Hepatocyte (in vitro differentiated cells): ENCODE measurements at regions not wholly inside any gene's neighbourhood (a gene's known extent, or its start where the extent isn't known, plus 50 kb on each side); places are given as distances from the start of the nearest gene placed in this dataset.
A peak's percentile ranks its signal among the peaks of the same experiment; 100 is the strongest.

Source experiments
- DNase-seq: peaks from one replicate; pipeline ENCODE4 v3.0.0-alpha.2; 2016; ENCODE audit warnings: low spot score
- H2AFZ ChIP-seq: fragments of 200-600 bp; sonication (generic); 2 replicates; pipeline ENCODE4 v1.6.0; 2016; ENCODE audit warnings: antibody characterized with exemption, mild to moderate bottlenecking
- H3K27ac ChIP-seq: fragments of 200-600 bp; sonication (generic); 2 replicates; pipeline ENCODE4 v1.5.1; 2016; ENCODE audit warnings: mild to moderate bottlenecking
- H3K27me3 ChIP-seq: fragments of 200-600 bp; sonication (generic); 2 replicates; pipeline ENCODE4 v1.6.1; 2016
- H3K36me3 ChIP-seq: fragments of 200-600 bp; sonication (generic); replicated peaks from 2 replicates; pipeline ENCODE4 v1.5.1; 2016; ENCODE audit warnings: low read depth; ENCODE audit not compliant: insufficient read depth
- H3K4me1 ChIP-seq: fragments of 200-600 bp; sonication (generic); 2 replicates; pipeline ENCODE4 v1.5.1; 2016; ENCODE audit warnings: mild to moderate bottlenecking, moderate library complexity; ENCODE audit not compliant: insufficient read depth
- H3K4me2 ChIP-seq: fragments of 200-600 bp; sonication (generic); 2 replicates; pipeline ENCODE4 v1.6.0; 2016
- H3K4me3 ChIP-seq: fragments of 200-600 bp; sonication (generic); 2 replicates; pipeline ENCODE4 v1.5.1; 2016; ENCODE audit warnings: mild to moderate bottlenecking
- H3K79me2 ChIP-seq: fragments of 200-600 bp; sonication (generic); 2 replicates; pipeline ENCODE4 v1.6.0; 2017; ENCODE audit warnings: mild to moderate bottlenecking
- H3K9me2 ChIP-seq: fragments of 200-600 bp; sonication (generic); replicated peaks from 2 replicates; pipeline ENCODE4 v1.6.0; 2017; ENCODE audit warnings: mild to moderate bottlenecking; ENCODE audit not compliant: insufficient read depth
- H3K9me3 ChIP-seq: fragments of 200-600 bp; sonication (generic); 2 replicates; pipeline ENCODE4 v1.5.1; 2016; ENCODE audit warnings: low read depth, mild to moderate bottlenecking
- H4K20me1 ChIP-seq: fragments of 200-600 bp; sonication (generic); 2 replicates; pipeline ENCODE4 v1.6.0; 2016; ENCODE audit warnings: mild to moderate bottlenecking; ENCODE audit not compliant: insufficient read depth, poor library complexity, severe bottlenecking
- CTCF ChIP-seq: fragments of 200-600 bp; sonication (generic); IDR thresholded peaks from 2 replicates; pipeline ENCODE4 v1.5.1; 2016; ENCODE audit warnings: antibody characterized with exemption, mild to moderate bottlenecking; ENCODE audit not compliant: poor library complexity
- EZH2 ChIP-seq: fragments of 200-600 bp; sonication (generic); IDR thresholded peaks from 2 replicates; pipeline ENCODE4 v1.6.1; 2016; ENCODE audit warnings: antibody characterized with exemption, mild to moderate bottlenecking, borderline replicate concordance
- EZH2phosphoT487 ChIP-seq: fragments of 200-600 bp; sonication (generic); IDR thresholded peaks from one replicate; pipeline ENCODE4 v1.6.1; 2018; ENCODE audit warnings: antibody characterized with exemption, mild to moderate bottlenecking, low read depth, moderate library complexity; ENCODE audit not compliant: unreplicated experiment, severe bottlenecking
- WGBS: methylation state at CpG from one replicate; pipeline ENCODE4 v1.1.6; 2016; ENCODE audit warnings: low lambda C conversion rate; ENCODE audit errors: missing lambda C conversion rate; 5-methylcytosine and 5-hydroxymethylcytosine counted together

- H3K9me2 ChIP-seq, result no peaks in the 10 kb centered on the region
- H3K27ac ChIP-seq, result peak overlapping the region; percentile 56
- H3K4me2 ChIP-seq, result no peak overlapping the region
- no peaks in the 10 kb centered on the region for H3K36me3 ChIP-seq
- peak; percentile 34 for DNase-seq
- H3K4me3 ChIP-seq, result no peak overlapping the region
- no peaks in the 10 kb centered on the region for H3K9me3 ChIP-seq
- peaks cover 12% of the 10 kb centered on the region for H3K4me1 ChIP-seq
- H3K79me2 ChIP-seq, result no peaks in the 10 kb centered on the region
- no peak overlapping the region for H2AFZ ChIP-seq
- 77% methylated on average over 6 of the region's 6 CpGs for WGBS
- TF ChIP-seq CTCF (no peak), EZH2phosphoT487 (no peak), EZH2 (no peak)
- no peaks in the 10 kb centered on the region for H4K20me1 ChIP-seq
- no peaks in the 10 kb centered on the region for H3K27me3 ChIP-seq
Observed at GRCh38 chr3:182738583-182739411, 54.5 kb upstream of the ATP11B start.

- no peaks in the 10 kb centered on the region for H3K9me2 ChIP-seq
- no peaks in the 10 kb centered on the region for H3K9me3 ChIP-seq
- no peaks in the 10 kb centered on the region for H3K27me3 ChIP-seq
- no peak for TF ChIP-seq EZH2
- no peak overlapping the region for H3K4me3 ChIP-seq
- DNase-seq, result no peak
- no peak overlapping the region for H2AFZ ChIP-seq
- H3K27ac ChIP-seq, result peak overlapping the region; percentile 32
- H3K36me3 ChIP-seq, result no peaks in the 10 kb centered on the region
- no peaks in the 10 kb centered on the region for H3K79me2 ChIP-seq
- WGBS, result 26% methylated on average over 3 of the region's 3 CpGs
- H4K20me1 ChIP-seq, result no peaks in the 10 kb centered on the region
- H3K4me2 ChIP-seq, result no peak overlapping the region
- H3K4me1 ChIP-seq, result peaks cover 12% of the 10 kb centered on the region
Observed at GRCh38 chr3:182739619-182740018, 53.7 kb upstream of the ATP11B start.

GRCh38 chr3:182740710-182741109 lies 52.6 kb upstream of the ATP11B start:
- Histone ChIP-seq H3K9me3 (no peaks in the 10 kb centered on the region), H3K4me3 (no peak overlapping the region), H3K4me2 (no peak overlapping the region), H3K36me3 (no peaks in the 10 kb centered on the region), H3K4me1 (peaks cover 12% of the 10 kb centered on the region), H3K9me2 (no peaks in the 10 kb centered on the region), H2AFZ (no peak overlapping the region), H3K27ac (peak overlapping the region; percentile 51), H3K27me3 (no peaks in the 10 kb centered on the region), H4K20me1 (no peaks in the 10 kb centered on the region), H3K79me2 (no peaks in the 10 kb centered on the region)
- WGBS, result 55% methylated on average over 6 of the region's 6 CpGs
- TF ChIP-seq EZH2phosphoT487, result no peak
- TF ChIP-seq EZH2, result no peak
- no peak for TF ChIP-seq CTCF
- DNase-seq, result peak; percentile 66

- no peaks in the 10 kb centered on the region for H3K9me2 ChIP-seq
- no peak overlapping the region for H3K4me3 ChIP-seq
- no peak overlapping the region for H3K27ac ChIP-seq
- 98% methylated on average over 3 of the region's 3 CpGs for WGBS
- no peaks in the 10 kb centered on the region for H4K20me1 ChIP-seq
- no peak overlapping the region for H3K4me2 ChIP-seq
- H3K79me2 ChIP-seq, result no peaks in the 10 kb centered on the region
- peaks cover 12% of the 10 kb centered on the region for H3K4me1 ChIP-seq
- no peaks in the 10 kb centered on the region for H3K27me3 ChIP-seq
- no peak overlapping the region for H2AFZ ChIP-seq
- no peaks in the 10 kb centered on the region for H3K36me3 ChIP-seq
- no peak for TF ChIP-seq EZH2phosphoT487
- no peak for TF ChIP-seq CTCF
- TF ChIP-seq EZH2, result no peak
- no peaks in the 10 kb centered on the region for H3K9me3 ChIP-seq
- no peak for DNase-seq
Observed at GRCh38 chr3:182741214-182741613, 52.1 kb upstream of the ATP11B start.
